Testis (tissue), 2 donors: ENCODE measurements at regions not wholly inside any gene's neighbourhood (a gene's known extent, or its start where the extent isn't known, plus 50 kb on each side); places are given as distances from the start of the nearest gene placed in this dataset.

Source experiments
- DNase-seq: peaks from one replicate; pipeline ENCODE4 v3.0.0-alpha.2; 2019
- H3K27ac ChIP-seq, 2 donors: fragments of 200-600 bp; sonication (generic); one replicate each; pipeline ENCODE4 v1.5.1; 2019
- H3K27me3 ChIP-seq: fragments of 200-600 bp; sonication (generic); one replicate; pipeline ENCODE4 v1.5.1; 2019
- H3K36me3 ChIP-seq: fragments of 200-600 bp; sonication (generic); one replicate; pipeline ENCODE4 v1.5.1; 2017; ENCODE audit warnings: low read depth; ENCODE audit errors: missing control alignments
- H3K4me1 ChIP-seq: fragments of 200-600 bp; sonication (generic); one replicate; pipeline ENCODE4 v1.5.1; 2019
- H3K4me3 ChIP-seq, 2 donors: fragments of 200-600 bp; sonication (generic); one replicate each; pipeline ENCODE4 v1.5.1; 2017 to 2019
- H3K9me3 ChIP-seq: fragments of 200-600 bp; sonication (generic); one replicate; pipeline ENCODE4 v1.5.1; 2017
- POLR2A ChIP-seq: fragments of 450-650 bp; IDR thresholded peaks from one replicate; pipeline ENCODE4 v1.6.1; 2017; ENCODE audit warnings: antibody characterized with exemption, mild to moderate bottlenecking, moderate library complexity
- WGBS, 2 donors: methylation state at CpG; one replicate each; pipeline ENCODE4 v1.1.5; 2018; 5-methylcytosine and 5-hydroxymethylcytosine counted together
- intact Hi-C: fragments of 100-400 bp; cut with DNase I; formaldehyde crosslinking; loops from one replicate; pipeline ENCODE4 v1.15.1; 2023; ENCODE audit warnings: low total_unique reads
- TF ChIP-seq, protein P1 (sequence below), 3 experiments: fragments of 450-650 bp in 2 of 3; fragments of 200-600 bp in 1 of 3; sonication (generic) in 1 of 3; IDR thresholded peaks; one replicate each; pipeline ENCODE4 v1.5.1; 2016 to 2019; ENCODE audit warnings: antibody characterized with exemption in 3 of 3, mild to moderate bottlenecking in 2 of 3, moderate library complexity in 1 of 3

GRCh38 chr14:97420211-97420610 lies 623.0 kb downstream of the VRK1 start:
- no peaks in the 10 kb centered on the region for H3K36me3 ChIP-seq
- H3K4me3 ChIP-seq: no peak overlapping the region
- H3K9me3 ChIP-seq: no peaks in the 10 kb centered on the region
- no peak for DNase-seq
- TF ChIP-seq, protein P1, sequence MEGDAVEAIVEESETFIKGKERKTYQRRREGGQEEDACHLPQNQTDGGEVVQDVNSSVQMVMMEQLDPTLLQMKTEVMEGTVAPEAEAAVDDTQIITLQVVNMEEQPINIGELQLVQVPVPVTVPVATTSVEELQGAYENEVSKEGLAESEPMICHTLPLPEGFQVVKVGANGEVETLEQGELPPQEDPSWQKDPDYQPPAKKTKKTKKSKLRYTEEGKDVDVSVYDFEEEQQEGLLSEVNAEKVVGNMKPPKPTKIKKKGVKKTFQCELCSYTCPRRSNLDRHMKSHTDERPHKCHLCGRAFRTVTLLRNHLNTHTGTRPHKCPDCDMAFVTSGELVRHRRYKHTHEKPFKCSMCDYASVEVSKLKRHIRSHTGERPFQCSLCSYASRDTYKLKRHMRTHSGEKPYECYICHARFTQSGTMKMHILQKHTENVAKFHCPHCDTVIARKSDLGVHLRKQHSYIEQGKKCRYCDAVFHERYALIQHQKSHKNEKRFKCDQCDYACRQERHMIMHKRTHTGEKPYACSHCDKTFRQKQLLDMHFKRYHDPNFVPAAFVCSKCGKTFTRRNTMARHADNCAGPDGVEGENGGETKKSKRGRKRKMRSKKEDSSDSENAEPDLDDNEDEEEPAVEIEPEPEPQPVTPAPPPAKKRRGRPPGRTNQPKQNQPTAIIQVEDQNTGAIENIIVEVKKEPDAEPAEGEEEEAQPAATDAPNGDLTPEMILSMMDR (IDR thresholded peaks at IDR 0.05): no peak
- TF ChIP-seq POLR2A: no peak
- no peak overlapping the region for H3K27ac ChIP-seq
- intact Hi-C loops: no loop called here
- WGBS, 2 donors: 60 to 73% methylated on average over 6 of the region's 6 CpGs
- no peaks in the 10 kb centered on the region for H3K4me1 ChIP-seq
- H3K27me3 ChIP-seq: no peaks in the 10 kb centered on the region

DNA sequence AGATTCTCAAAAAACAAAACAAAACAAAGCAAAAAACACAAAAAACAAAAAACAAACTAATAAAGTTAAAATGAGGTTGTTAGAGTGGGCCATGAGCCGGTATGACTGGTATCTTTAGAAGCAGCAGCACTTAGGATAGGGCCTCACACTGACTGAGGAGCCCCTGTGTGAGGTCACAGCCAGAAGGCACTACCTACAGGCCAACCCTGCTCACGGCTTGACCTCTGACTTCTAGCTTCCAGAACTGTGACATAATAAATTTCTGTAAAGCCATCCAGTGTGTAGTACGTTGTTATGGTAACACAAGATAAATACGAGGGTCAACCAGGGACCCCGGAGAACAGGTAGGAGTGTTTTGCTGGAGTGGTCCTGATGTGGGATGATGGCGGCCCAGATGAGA lies 629.6 kb downstream of the VRK1 start:
- no peaks in the 10 kb centered on the region for H3K4me1 ChIP-seq
- H3K9me3 ChIP-seq: no peaks in the 10 kb centered on the region

DNA sequence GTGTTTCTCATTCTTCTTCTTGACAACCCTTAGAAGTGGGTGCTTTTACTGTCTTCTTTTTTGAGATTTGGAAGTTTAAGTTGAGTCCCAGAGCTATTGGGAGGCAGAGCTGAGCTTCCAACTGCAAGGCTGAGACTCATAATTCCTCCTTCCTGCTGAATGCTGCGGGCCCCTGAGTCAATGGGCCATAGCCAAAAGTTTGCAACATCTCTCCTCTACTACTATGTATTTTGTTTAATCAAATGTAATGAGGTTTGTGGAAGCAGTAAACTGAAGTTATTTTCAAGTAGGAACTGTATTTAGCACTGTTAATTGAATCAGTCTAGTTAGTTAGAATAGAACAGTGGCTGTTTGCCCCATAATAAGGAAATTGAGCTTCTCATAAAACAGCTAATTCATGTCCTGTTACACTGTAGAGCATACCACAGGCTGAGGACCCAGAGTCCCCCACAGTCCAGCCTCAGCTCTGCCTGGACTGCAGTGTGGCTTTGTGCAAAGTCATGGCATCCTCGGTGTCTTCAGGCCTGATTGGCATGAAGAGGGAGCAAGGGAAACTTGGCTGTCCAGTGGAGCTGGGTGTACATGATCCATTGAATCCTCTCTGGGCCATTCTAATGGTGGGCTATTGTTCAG lies 631.7 kb downstream of the VRK1 start:
- H3K27me3 ChIP-seq: no peaks in the 10 kb centered on the region
- no peaks in the 10 kb centered on the region for H3K36me3 ChIP-seq
- no peak overlapping the region for H3K27ac ChIP-seq
- intact Hi-C loops: no loop called here
- no peaks in the 10 kb centered on the region for H3K4me1 ChIP-seq
- WGBS, 2 donors: 54 to 88% methylated on average over 2 of the region's 2 CpGs
- no peak overlapping the region for H3K4me3 ChIP-seq
- H3K9me3 ChIP-seq: no peaks in the 10 kb centered on the region
- TF ChIP-seq POLR2A: no peak
- TF ChIP-seq, protein P1 (IDR thresholded peaks at IDR 0.05): no peak
- no peak for DNase-seq

More for the DNA sequence above, 629.6 kb downstream of the VRK1 start:
- intact Hi-C loops: no loop called here
- no peak for DNase-seq
- Histone ChIP-seq H3K36me3 (no peaks in the 10 kb centered on the region), H3K4me3 (no peak overlapping the region), H3K27me3 (no peaks in the 10 kb centered on the region), H3K27ac (no peak overlapping the region)
- 67 to 75% methylated on average over 6 of the region's 6 CpGs for WGBS, 2 donors
- TF ChIP-seq, protein P1 (IDR thresholded peaks at IDR 0.05): no peak
- no peak for TF ChIP-seq POLR2A

DNA sequence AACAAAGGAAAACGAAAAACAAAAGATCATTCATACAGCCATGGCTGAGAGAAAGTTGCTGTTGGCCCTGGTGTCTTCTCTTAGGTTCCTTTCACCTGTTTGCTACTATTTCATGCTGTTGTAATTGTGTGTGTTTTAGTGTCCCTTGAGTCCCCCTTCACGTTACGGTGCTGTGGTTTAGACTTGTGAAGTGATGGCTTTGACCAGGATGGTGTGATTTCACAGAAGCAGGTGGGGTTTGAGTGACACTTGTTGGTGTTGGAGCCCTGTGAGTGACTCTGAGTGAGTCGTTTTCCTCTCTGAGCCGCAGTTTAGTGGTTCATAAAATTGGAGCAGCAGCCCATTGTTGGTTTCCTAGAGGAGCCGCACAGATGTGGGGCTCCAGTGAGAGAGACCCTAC lies 635.4 kb downstream of the VRK1 start:
- intact Hi-C loops: no loop called here
- no peak overlapping the region for H3K4me3 ChIP-seq
- no peaks in the 10 kb centered on the region for H3K4me1 ChIP-seq
- TF ChIP-seq POLR2A: no peak
- TF ChIP-seq, protein P1 (IDR thresholded peaks at IDR 0.05): no peak
- H3K27ac ChIP-seq: no peak overlapping the region
- H3K9me3 ChIP-seq: no peaks in the 10 kb centered on the region
- H3K36me3 ChIP-seq: no peaks in the 10 kb centered on the region
- WGBS, 2 donors: 80 to 81% methylated on average over 6 of the region's 6 CpGs
- no peak for DNase-seq
- no peaks in the 10 kb centered on the region for H3K27me3 ChIP-seq

DNA sequence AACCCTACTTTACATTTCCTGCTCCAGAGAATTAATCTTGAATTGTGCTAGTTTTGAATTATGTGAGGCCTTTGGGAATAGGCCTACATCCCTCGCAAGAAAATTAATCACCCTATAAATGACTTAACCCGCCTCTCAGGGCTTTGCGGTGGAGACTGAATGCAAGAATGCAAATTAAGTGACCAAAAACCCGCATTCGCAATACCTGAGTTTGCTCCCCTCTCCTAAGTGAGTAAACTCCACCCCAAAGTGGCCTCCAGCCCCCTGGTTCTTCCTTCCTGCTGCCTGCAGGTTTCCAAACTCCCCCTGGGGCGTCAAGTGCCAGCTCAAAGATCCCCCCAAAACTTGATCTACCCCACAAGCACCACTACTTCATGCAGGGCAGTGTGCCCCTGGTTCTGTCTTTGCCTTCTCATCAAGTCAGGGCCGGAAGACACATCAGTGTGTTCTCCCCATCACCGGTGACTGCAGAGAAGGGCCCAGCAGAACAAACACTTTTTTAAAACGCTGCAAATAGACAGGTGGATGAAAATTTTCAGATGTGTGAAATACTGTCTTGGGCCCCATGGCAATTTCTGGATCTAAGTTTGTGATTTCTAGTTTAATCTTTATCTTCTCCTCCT lies 644.7 kb downstream of the VRK1 start:
- no peaks in the 10 kb centered on the region for H3K4me1 ChIP-seq
- no peaks in the 10 kb centered on the region for H3K9me3 ChIP-seq
- intact Hi-C loops: no loop called here
- TF ChIP-seq, protein P1 (IDR thresholded peaks at IDR 0.05): no peak
- no peak overlapping the region for H3K4me3 ChIP-seq
- 93 to 94% methylated on average over 9 of the region's 9 CpGs for WGBS, 2 donors
- H3K27me3 ChIP-seq: no peaks in the 10 kb centered on the region
- H3K27ac ChIP-seq: no peak overlapping the region
- DNase-seq: no peak
- H3K36me3 ChIP-seq: no peaks in the 10 kb centered on the region
